Occipital lobe (tissue), 1 donor: ENCODE measurements at regions not wholly inside any gene's neighbourhood (a gene's known extent, or its start where the extent isn't known, plus 50 kb on each side); places are given as distances from the start of the nearest gene placed in this dataset.

Experiments
- DNase-seq: peaks from one replicate; lab custom pipeline; 2025; lab: John Stamatoyannopoulos, UW

- DNase-seq = no peak
Measured at GRCh38 chr6:90846824-90847223, 260.0 kb upstream of the MAP3K7 start.

GRCh38 chr6:90835596-90836212 lies 248.8 kb upstream of the MAP3K7 start:
- DNase-seq = no peak

- DNase-seq = no peak
Measured at GRCh38 chr6:90829311-90829710, 242.4 kb upstream of the MAP3K7 start.

- no peak for DNase-seq
Measured at GRCh38 chr6:90820436-90820835, 233.6 kb upstream of the MAP3K7 start.

GRCh38 chr6:90819483-90819882 lies 232.6 kb upstream of the MAP3K7 start:
- DNase-seq = no peak

GRCh38 chr6:90818163-90818562 lies 231.3 kb upstream of the MAP3K7 start:
- no peak for DNase-seq

GRCh38 chr6:90816764-90817163 lies 229.9 kb upstream of the MAP3K7 start:
- DNase-seq = no peak

- DNase-seq = no peak
Measured at GRCh38 chr6:90811596-90812226, 224.8 kb upstream of the MAP3K7 start.

- DNase-seq = no peak
Measured at GRCh38 chr6:90809035-90809434, 222.2 kb upstream of the MAP3K7 start.

- no peak for DNase-seq
Measured at GRCh38 chr6:90807791-90808701, 221.2 kb upstream of the MAP3K7 start.

- no peak for DNase-seq
Measured at GRCh38 chr6:90805619-90806155, 218.8 kb upstream of the MAP3K7 start.

- DNase-seq = no peak
Measured at GRCh38 chr6:90803956-90804355, 217.1 kb upstream of the MAP3K7 start.

GRCh38 chr6:90795078-90795477 lies 208.2 kb upstream of the MAP3K7 start:
- no peak for DNase-seq

- no peak for DNase-seq
Measured at GRCh38 chr6:90793771-90794170, 206.9 kb upstream of the MAP3K7 start.

- DNase-seq = no peak
Measured at GRCh38 chr6:90790696-90791095, 203.8 kb upstream of the MAP3K7 start.

GRCh38 chr6:90790058-90790457 lies 203.2 kb upstream of the MAP3K7 start:
- DNase-seq = no peak

- DNase-seq = no peak
Measured at GRCh38 chr6:90788781-90789180, 201.9 kb upstream of the MAP3K7 start.

- no peak for DNase-seq
Measured at GRCh38 chr6:90787446-90787845, 200.6 kb upstream of the MAP3K7 start.

GRCh38 chr6:90780778-90781177 lies 193.9 kb upstream of the MAP3K7 start:
- DNase-seq = no peak

- DNase-seq = no peak
Measured at GRCh38 chr6:90780141-90780540, 193.3 kb upstream of the MAP3K7 start.

GRCh38 chr6:90778417-90779203 lies 191.7 kb upstream of the MAP3K7 start:
- no peak for DNase-seq
